Activated CD8-positive, alpha-beta memory T cell treated with anti-CD3 and anti-CD28 coated beads, Interleukin-2, amount 50 U/mL, for 4 hours (primary cell): ENCODE measurements at regions not wholly inside any gene's neighbourhood (a gene's known extent, or its start where the extent isn't known, plus 50 kb on each side); places are given as distances from the start of the nearest gene placed in this dataset.
"Not testable (repeated sequence)": the region's sequence is repeated elsewhere in the genome, so short reads cannot be mapped to it uniquely, and the experiment has no call there.

Experiments used
- DNase-seq: peaks from one replicate; pipeline ENCODE4 v3.0.0-alpha.2; 2020

- peak; percentile 20 for DNase-seq
Observed at GRCh38 chr20:22691369-22692118, 107.2 kb upstream of the FOXA2 start.

- no peak for DNase-seq
Observed at GRCh38 chr20:22692119-22692475, 107.7 kb upstream of the FOXA2 start.

- not testable (repeated sequence) for DNase-seq
Observed at GRCh38 chr20:22692620-22693019, 108.2 kb upstream of the FOXA2 start.

- DNase-seq, result no peak
Observed at GRCh38 chr20:22696759-22697158, 112.4 kb upstream of the FOXA2 start.

GRCh38 chr20:22698259-22698842, 114.0 kb upstream of the FOXA2 start:
- DNase-seq, result no peak

GRCh38 chr20:22699396-22699795, 115.0 kb upstream of the FOXA2 start:
- DNase-seq, result no peak

- DNase-seq, result no peak
Observed at GRCh38 chr20:22700367-22700766, 116.0 kb upstream of the FOXA2 start.

- DNase-seq, result no peak
Observed at GRCh38 chr20:22701679-22702308, 117.4 kb upstream of the FOXA2 start.

- no peak for DNase-seq
Observed at GRCh38 chr20:22703843-22704242, 119.5 kb upstream of the FOXA2 start.

- DNase-seq, result no peak
Observed at GRCh38 chr20:22711971-22712755, 127.8 kb upstream of the FOXA2 start.

GRCh38 chr20:22716821-22717351, 132.5 kb upstream of the FOXA2 start:
- DNase-seq, result no peak

GRCh38 chr20:22717466-22717865, 133.1 kb upstream of the FOXA2 start:
- DNase-seq, result no peak

GRCh38 chr20:22719167-22719591, 134.8 kb upstream of the FOXA2 start:
- no peak for DNase-seq

GRCh38 chr20:22720206-22720605, 135.8 kb upstream of the FOXA2 start:
- no peak for DNase-seq

- DNase-seq, result no peak
Observed at GRCh38 chr20:22722811-22723210, 138.4 kb upstream of the FOXA2 start.

GRCh38 chr20:22723659-22724058, 139.3 kb upstream of the FOXA2 start:
- DNase-seq, result no peak

- no peak for DNase-seq
Observed at GRCh38 chr20:22728146-22728745, 143.9 kb upstream of the FOXA2 start.

GRCh38 chr20:22729180-22729579, 144.8 kb upstream of the FOXA2 start:
- no peak for DNase-seq

- no peak for DNase-seq
Observed at GRCh38 chr20:22729616-22730236, 145.4 kb upstream of the FOXA2 start.

GRCh38 chr20:22732751-22733150, 148.4 kb upstream of the FOXA2 start:
- DNase-seq, result no peak

GRCh38 chr20:22734946-22735647, 150.7 kb upstream of the FOXA2 start:
- not testable (repeated sequence) for DNase-seq

- DNase-seq, result no peak
Observed at GRCh38 chr20:22740829-22741228, 156.5 kb upstream of the FOXA2 start.
